UCSD-AML1 (cell line): ENCODE measurements at regions not wholly inside any gene's neighbourhood (a gene's known extent, or its start where the extent isn't known, plus 50 kb on each side); places are given as distances from the start of the nearest gene placed in this dataset.

ENCODE experiments used
- DNase-seq: peaks from one replicate; lab custom pipeline; 2025; ENCODE audit not compliant: unreplicated experiment; lab: John Stamatoyannopoulos, UW

DNA sequence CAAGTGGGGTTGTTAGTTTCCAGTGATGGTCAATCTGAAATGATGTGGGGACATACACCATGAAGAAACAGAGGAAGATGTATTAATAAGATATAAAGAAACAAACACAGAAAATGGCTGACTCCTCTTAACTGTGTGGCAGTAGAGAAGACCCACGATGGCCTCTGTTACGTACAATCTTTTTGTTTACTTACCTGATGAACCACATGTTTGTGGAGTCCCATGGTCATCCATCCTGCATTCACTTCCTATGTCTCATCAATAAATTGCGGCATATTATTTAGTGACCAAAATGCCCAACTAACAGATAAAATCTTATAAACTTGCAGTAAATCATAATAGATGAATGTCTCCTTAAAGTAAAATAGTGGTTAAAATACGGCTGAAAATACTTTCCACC lies 740.1 kb upstream of the LINC00305 start:
- DNase-seq: no peak

GRCh38 chr18:64886995-64887394 lies 738.1 kb upstream of the LINC00305 start:
- DNase-seq: no peak

GRCh38 chr18:64882896-64883295 lies 734.0 kb upstream of the LINC00305 start:
- DNase-seq: no peak

GRCh38 chr18:64876833-64877232 lies 727.9 kb upstream of the LINC00305 start:
- no peak for DNase-seq

GRCh38 chr18:64872710-64873458 lies 724.0 kb upstream of the LINC00305 start:
- DNase-seq: no peak

GRCh38 chr18:64854112-64854511 lies 705.2 kb upstream of the LINC00305 start:
- DNase-seq: no peak

GRCh38 chr18:64852281-64852680 lies 703.4 kb upstream of the LINC00305 start:
- DNase-seq: no peak

DNA sequence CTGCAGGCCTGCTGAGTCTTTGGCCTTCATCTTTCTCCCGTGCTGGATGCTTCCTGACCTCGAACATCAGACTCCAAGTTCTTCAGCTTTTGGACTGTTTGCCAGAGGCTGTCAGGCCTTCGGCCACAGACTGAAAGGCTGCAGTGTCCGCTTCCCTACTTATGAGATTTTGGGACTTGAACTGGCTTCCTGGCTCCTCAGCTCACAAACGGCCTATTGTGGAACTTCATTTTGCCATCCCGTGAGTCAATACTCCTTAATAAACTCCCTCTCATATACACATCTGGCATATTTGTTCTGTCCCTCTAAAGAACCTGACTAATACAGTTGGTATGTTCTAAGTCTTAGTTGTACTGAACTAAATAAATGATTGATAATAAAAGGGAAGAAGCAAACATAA lies 702.8 kb upstream of the LINC00305 start:
- DNase-seq: no peak

GRCh38 chr18:64850791-64851190 lies 701.9 kb upstream of the LINC00305 start:
- no peak for DNase-seq

DNA sequence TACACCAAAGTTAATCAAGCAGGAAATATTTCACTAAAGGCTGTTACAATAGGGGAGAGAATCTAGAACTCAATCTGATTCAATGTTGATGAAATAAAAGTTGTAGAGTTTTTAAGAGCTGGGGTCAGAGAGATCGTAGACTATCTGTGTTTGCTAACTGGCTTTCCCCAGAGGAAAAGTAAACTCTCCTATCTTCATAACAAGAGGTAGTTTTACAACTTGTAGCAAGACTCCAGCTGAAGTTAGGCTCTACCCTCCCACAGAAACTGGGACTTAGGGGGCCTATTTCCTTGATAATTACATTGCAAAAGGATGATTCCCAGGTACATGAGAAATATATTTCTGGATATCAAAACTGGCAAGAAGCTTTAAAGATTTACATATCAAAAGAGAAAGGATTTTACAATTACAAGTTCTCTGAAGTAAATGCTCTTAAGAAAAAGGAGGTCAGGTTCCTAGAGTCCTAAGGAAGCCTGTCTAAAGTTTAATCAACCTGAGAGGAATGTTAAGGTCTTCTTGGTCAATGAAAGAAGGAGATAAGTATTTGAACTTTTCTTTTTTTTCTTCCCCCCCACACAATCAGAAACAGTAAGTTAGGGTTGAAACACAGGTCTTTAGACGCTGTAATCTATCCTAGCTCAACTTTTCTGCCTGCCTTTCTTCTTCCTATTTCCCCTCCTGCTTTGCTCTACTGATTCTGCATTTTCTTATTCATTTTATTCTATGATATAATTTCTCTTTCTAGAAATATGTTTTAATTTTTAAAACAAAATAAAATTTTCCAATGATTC lies 692.2 kb upstream of the LINC00305 start:
- no peak for DNase-seq

DNA sequence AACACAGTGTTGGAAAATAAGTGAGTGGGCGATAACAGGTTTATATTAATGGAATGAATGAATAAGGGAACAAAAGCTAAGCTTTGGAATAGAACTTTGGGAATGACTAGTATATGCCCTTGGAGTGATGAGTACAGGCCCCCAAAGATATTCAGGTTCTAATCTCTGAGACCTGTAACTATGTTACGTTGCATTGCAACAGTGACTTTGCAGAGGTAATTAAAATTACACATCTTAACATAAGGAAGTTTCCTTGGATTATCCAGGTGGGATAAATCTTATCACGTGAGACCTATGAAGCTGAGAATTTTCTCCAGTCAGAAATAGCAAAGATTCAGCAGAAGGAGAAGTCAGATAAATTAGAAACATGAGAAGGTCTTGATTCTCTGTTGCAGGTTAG lies 661.5 kb upstream of the LINC00305 start:
- no peak for DNase-seq

GRCh38 chr18:64809801-64810200 lies 660.9 kb upstream of the LINC00305 start:
- DNase-seq: no peak

- DNase-seq: no peak
These were observed 658.7 kb upstream of the LINC00305 start for GRCh38 chr18:64807560-64807959.

- no peak for DNase-seq
These were observed 657.8 kb upstream of the LINC00305 start for GRCh38 chr18:64806691-64807090.

DNA sequence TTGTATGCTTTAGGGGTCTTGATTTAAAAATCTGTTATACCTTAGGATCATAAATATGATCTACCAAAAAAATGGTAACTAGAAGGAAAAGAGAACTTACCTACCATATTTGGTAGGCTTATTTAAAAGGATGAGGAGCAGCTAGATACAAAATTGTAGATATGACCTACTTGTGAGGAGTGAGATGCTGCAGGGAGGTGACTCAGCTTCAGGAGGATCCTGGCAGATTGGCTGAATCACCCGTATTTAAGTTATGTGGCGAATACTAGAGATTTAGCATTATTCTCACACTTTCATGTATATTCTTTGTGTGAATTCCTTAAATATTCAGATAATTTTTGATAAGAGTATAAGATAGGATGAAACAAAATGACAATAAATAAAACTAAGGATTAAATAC lies 657.3 kb upstream of the LINC00305 start:
- no peak for DNase-seq

GRCh38 chr18:64803471-64803870 lies 654.6 kb upstream of the LINC00305 start:
- DNase-seq: no peak

- no peak for DNase-seq
These were observed 651.3 kb upstream of the LINC00305 start for GRCh38 chr18:64800151-64800550.

DNA sequence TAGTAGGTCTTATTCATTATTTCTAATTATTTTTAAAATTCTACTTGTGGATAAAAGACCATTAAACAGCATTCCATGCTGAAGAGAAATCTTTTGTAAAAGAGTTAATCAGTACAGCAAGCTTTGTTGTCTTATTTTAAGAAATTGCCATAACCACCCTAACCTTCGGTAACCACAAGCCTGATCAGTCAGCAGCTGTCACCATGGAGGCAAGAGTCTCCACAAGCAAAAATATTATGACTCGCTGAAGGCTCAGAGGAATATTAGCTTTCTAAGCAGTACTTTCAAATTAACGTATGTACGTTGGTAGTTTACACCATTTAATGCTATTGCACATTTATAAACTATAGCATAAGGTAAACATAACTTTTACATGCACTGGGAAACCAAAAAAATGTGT lies 650.5 kb upstream of the LINC00305 start:
- no peak for DNase-seq

DNA sequence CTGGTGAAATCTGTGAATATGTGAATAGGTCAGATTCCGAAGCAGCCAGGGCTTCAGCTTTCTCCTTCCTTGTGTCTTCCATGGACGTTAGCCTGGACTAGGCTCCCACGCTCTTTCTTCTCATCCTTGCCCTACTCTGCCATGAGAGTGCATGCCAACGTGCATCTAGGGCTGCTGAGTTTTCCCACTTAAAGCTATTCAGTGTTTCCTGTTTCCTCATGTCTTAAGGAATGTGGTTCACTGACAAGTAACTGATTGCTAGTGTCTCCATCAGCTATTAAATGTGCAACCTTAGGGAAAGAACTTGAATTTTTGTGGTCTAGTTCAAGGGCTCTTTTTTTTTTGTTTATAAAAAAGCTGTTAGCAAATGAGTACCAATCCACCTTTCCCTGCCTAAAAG lies 642.3 kb upstream of the LINC00305 start:
- DNase-seq: no peak

- no peak for DNase-seq
These were observed 636.8 kb upstream of the LINC00305 start for GRCh38 chr18:64785686-64786085.

- DNase-seq: no peak
These were observed 628.7 kb upstream of the LINC00305 start for GRCh38 chr18:64777556-64777955.

GRCh38 chr18:64765908-64766307 lies 617.0 kb upstream of the LINC00305 start:
- no peak for DNase-seq
